Pancreas (tissue), 10 donors: ENCODE measurements at regions not wholly inside any gene's neighbourhood (a gene's known extent, or its start where the extent isn't known, plus 50 kb on each side); places are given as distances from the start of the nearest gene placed in this dataset.
"Not testable (repeated sequence)": the region's sequence is repeated elsewhere in the genome, so short reads cannot be mapped to it uniquely, and the experiment has no call there.

Source experiments
- ATAC-seq, 4 donors: fragments of 200-7000 bp; cut with Tn5 transposase; one replicate each; pipeline versions ENCODE4 v1.8.0 to v1.9.1; 2020; ENCODE audit warnings: mild to moderate bottlenecking in 4 of 4, moderate library complexity in 4 of 4
- DNase-seq, 6 donors: peaks; one replicate each; pipeline ENCODE4 v3.0.0-alpha.2; 2020
- FAIRE-seq: peaks from 2 replicates; lab custom pipeline; 2012; peaks lifted over from hg19 to GRCh38; lab: Jason Lieb, UNC
- H3K27ac ChIP-seq, 4 donors: fragments of 200-600 bp; sonication (generic); 1 replicate in 3 of 4; 2 replicates in 1 of 4; pipeline versions ENCODE4 v1.5.0 to v1.8.0; 2020
- H3K27me3 ChIP-seq, 4 donors: fragments of 200-600 bp; one replicate each; pipeline ENCODE4 v1.8.0; 2021
- H3K36me3 ChIP-seq, 3 donors: fragments of 200-600 bp; sonication (generic) in 1 of 3; one replicate each; pipeline versions ENCODE4 v1.5.0 to v1.8.0; 2020 to 2021
- H3K4me1 ChIP-seq, 3 donors: fragments of 200-600 bp; one replicate each; pipeline ENCODE4 v1.8.0; 2021
- H3K4me3 ChIP-seq, 4 donors: fragments of 200-600 bp; sonication (generic) in 2 of 4; one replicate each; pipeline versions ENCODE4 v1.5.0 to v1.8.0; 2020 to 2021
- H3K9me3 ChIP-seq, 4 donors: fragments of 200-600 bp; one replicate each; pipeline ENCODE4 v1.8.0; 2021
- CTCF ChIP-seq, 4 donors: fragments of 200-600 bp; sonication (generic) in 3 of 4; IDR thresholded peaks; one replicate each; pipeline versions ENCODE4 v1.5.0 to v1.8.0; 2021; ENCODE audit warnings: antibody characterized with exemption in 4 of 4
- whole genome bisulfite sequencing, 2 donors: extraction: QIAGEN DNeasy Blood & Tissue Kit; methylation state at CpG; one replicate each; pipeline ENCODE4 v1.1.7; 2013; 5-methylcytosine and 5-hydroxymethylcytosine counted together
- intact Hi-C, 3 donors: fragments of 100-400 bp; cut with DNase I; formaldehyde crosslinking; loops; one replicate each; pipeline versions ENCODE4 v1.11.1 to v1.14.2; 2022
- donor health status: healthy with polysubstance abuse.
- donor health status: DM: no; HTN: no; CAD: no; lungs with moderate emphysema.
- donor health status: DM: no; HTN: no; CAD: no.
- donor health status: control.
- donor health status: control.
- donor health status: Bipolar disorder and iron deficiency.
- donor health status: DM: yes; HTN: yes; CAD: no.
- donor health status: DM: no; HTN: no; CAD: no.
- donor health status: DM: no; HTN: no; CAD: no.
- donor health status: DM: yes; HTN: yes; CAD: no.

- Histone ChIP-seq H3K4me1 (no peaks in the 10 kb centered on the region), H3K9me3 (no peaks in the 10 kb centered on the region), H3K36me3 (no peaks in the 10 kb centered on the region), H3K27ac (no peak overlapping the region), H3K27me3 (no peaks in the 10 kb centered on the region), H3K4me3 (no peak overlapping the region)
- FAIRE-seq = no peak
- no peak for TF ChIP-seq CTCF (IDR thresholded peaks at IDR 0.05)
- WGBS, 2 donors = 28 to 33% methylated on average over 2 of the region's 2 CpGs
- intact Hi-C loops = no loop called here
- DNase-seq = no peak
- no peak for ATAC-seq
Observed at GRCh38 chr10:76626386-76626785, 1011.2 kb downstream of the KCNMA1 start.

- no peaks in the 10 kb centered on the region for H3K27me3 ChIP-seq
- no peak overlapping the region for H3K4me3 ChIP-seq
- ATAC-seq (no peak), FAIRE-seq (no peak), DNase-seq (no peak)
- H3K27ac ChIP-seq = no peak overlapping the region
- no peaks in the 10 kb centered on the region for H3K4me1 ChIP-seq
- intact Hi-C loops = no loop called here
- 92 to 96% methylated on average over 6 of the region's 6 CpGs for WGBS, 2 donors
- H3K36me3 ChIP-seq = no peaks in the 10 kb centered on the region
- no peaks in the 10 kb centered on the region for H3K9me3 ChIP-seq
- no peak for TF ChIP-seq CTCF (IDR thresholded peaks at IDR 0.05)
Observed at GRCh38 chr10:76624470-76624869, 1013.1 kb downstream of the KCNMA1 start.

- no peak overlapping the region for H3K27ac ChIP-seq
- no peaks in the 10 kb centered on the region for H3K27me3 ChIP-seq
- no peaks in the 10 kb centered on the region for H3K36me3 ChIP-seq
- FAIRE-seq (no peak), ATAC-seq (no peak), DNase-seq (no peak)
- no peaks in the 10 kb centered on the region for H3K4me1 ChIP-seq
- intact Hi-C loops = no loop called here
- H3K9me3 ChIP-seq = no peaks in the 10 kb centered on the region
- no peak overlapping the region for H3K4me3 ChIP-seq
- 56 to 81% methylated on average over 2 of the region's 2 CpGs for WGBS, 2 donors
- TF ChIP-seq CTCF (IDR thresholded peaks at IDR 0.05) = no peak
Observed at GRCh38 chr10:76621886-76622620, 1015.6 kb downstream of the KCNMA1 start.

DNA sequence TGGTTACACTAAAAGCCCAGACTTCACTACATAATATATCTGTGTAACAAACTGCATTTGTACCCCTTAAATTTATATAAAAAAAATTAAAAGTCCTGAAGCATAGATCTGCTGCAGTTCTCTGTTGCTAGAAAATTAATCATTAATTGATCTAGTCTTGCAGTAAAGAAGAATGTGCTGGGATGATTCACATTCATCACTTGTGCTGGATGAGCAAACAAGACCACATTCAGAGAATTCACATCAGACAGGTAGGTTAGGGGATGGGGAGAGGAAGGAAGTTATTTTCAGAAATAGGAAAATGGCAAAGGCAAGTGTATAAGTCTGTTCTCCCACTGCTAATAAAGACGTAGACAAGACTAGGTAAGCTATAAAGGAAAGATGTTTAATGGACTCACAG, 1019.0 kb downstream of the KCNMA1 start:
- H3K4me1 ChIP-seq = no peaks in the 10 kb centered on the region
- H3K27ac ChIP-seq = no peak overlapping the region
- TF ChIP-seq CTCF (IDR thresholded peaks at IDR 0.05) = no peak
- no peaks in the 10 kb centered on the region for H3K36me3 ChIP-seq
- H3K9me3 ChIP-seq = no peaks in the 10 kb centered on the region
- DNase-seq = no peak
- H3K27me3 ChIP-seq = no peaks in the 10 kb centered on the region
- WGBS, 2 donors = 85 to 90% methylated on average over 1 of the region's 1 CpG
- H3K4me3 ChIP-seq = no peak overlapping the region
- ATAC-seq = no peak
- FAIRE-seq = no peak
- intact Hi-C loops = no loop called here

- 72 to 76% methylated on average over 2 of the region's 2 CpGs for WGBS, 2 donors
- ATAC-seq (no peak), DNase-seq (no peak), FAIRE-seq (no peak)
- H3K36me3 ChIP-seq = no peaks in the 10 kb centered on the region
- no peak for TF ChIP-seq CTCF (IDR thresholded peaks at IDR 0.05)
- intact Hi-C loops = no loop called here
- H3K4me1 ChIP-seq = no peaks in the 10 kb centered on the region
- H3K9me3 ChIP-seq = no peaks in the 10 kb centered on the region
- H3K27ac ChIP-seq = no peak overlapping the region
- H3K27me3 ChIP-seq = no peaks in the 10 kb centered on the region
- no peak overlapping the region for H3K4me3 ChIP-seq
Observed at GRCh38 chr10:76618171-76618570, 1019.4 kb downstream of the KCNMA1 start.

DNA sequence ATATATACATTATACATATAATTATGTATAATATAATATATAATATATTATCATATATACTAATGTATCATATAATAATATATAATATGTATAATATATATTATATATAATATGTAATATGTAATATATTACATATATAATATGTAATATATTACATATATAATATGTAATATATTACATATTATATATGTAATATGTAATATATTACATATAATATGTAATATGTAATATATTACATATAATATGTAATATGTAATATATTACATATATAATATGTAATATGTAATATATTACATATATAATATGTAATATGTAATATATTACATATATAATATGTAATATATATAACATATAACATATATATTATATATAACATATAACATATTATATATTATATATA, 1020.9 kb downstream of the KCNMA1 start:
- intact Hi-C loops, ATAC-seq, FAIRE-seq, DNase-seq, H3K27me3 ChIP-seq, H3K9me3 ChIP-seq, H3K4me3 ChIP-seq, H3K27ac ChIP-seq, H3K36me3 ChIP-seq, H3K4me1 ChIP-seq: not testable (repeated sequence)
